Neuronal stem cell (in vitro differentiated cells): ENCODE measurements at regions not wholly inside any gene's neighbourhood (a gene's known extent, or its start where the extent isn't known, plus 50 kb on each side); places are given as distances from the start of the nearest gene placed in this dataset.

Experiments
- DNase-seq: peaks from one replicate; pipeline ENCODE4 v3.0.0-alpha.2; 2013; ENCODE audit warnings: low spot score
- H2AFZ ChIP-seq: one replicate; pipeline ENCODE4 v1.6.1; 2013; ENCODE audit warnings: mild to moderate bottlenecking, low read length, inconsistent platforms
- H2AK5ac ChIP-seq: 2 replicates; pipeline ENCODE4 v1.6.1; 2013; ENCODE audit warnings: low read depth, mild to moderate bottlenecking, inconsistent platforms, low read length, moderate library complexity, mixed read lengths
- H2BK120ac ChIP-seq: 2 replicates; pipeline ENCODE4 v1.6.1; 2013; ENCODE audit warnings: low read depth, mild to moderate bottlenecking, inconsistent platforms, low read length, moderate library complexity, mixed read lengths
- H2BK12ac ChIP-seq: one replicate; pipeline ENCODE4 v1.6.1; 2013; ENCODE audit warnings: low read length, inconsistent platforms
- H2BK15ac ChIP-seq: 2 replicates; pipeline ENCODE4 v1.6.1; 2013; ENCODE audit warnings: mild to moderate bottlenecking, low read length, inconsistent platforms, mixed read lengths
- H2BK5ac ChIP-seq: one replicate; pipeline ENCODE4 v1.6.1; 2013; ENCODE audit warnings: inconsistent platforms, mild to moderate bottlenecking, low read length, moderate library complexity
- H3K14ac ChIP-seq: one replicate; pipeline ENCODE4 v1.6.1; 2013; ENCODE audit warnings: low read length, inconsistent platforms
- H3K18ac ChIP-seq: 2 replicates; pipeline ENCODE4 v1.6.1; 2013; ENCODE audit warnings: low read length, inconsistent platforms
- H3K23ac ChIP-seq: 2 replicates; pipeline ENCODE4 v1.6.1; 2013; ENCODE audit warnings: low read depth, mild to moderate bottlenecking, mixed read lengths, low read length, inconsistent platforms; ENCODE audit not compliant: poor library complexity
- H3K27ac ChIP-seq: replicated peaks from 3 replicates; pipeline ENCODE4 v1.5.1; 2013; ENCODE audit warnings: low read length, inconsistent platforms
- H3K27me3 ChIP-seq, 3 experiments: 2 replicates each; pipeline ENCODE4 v1.6.1; 2013; ENCODE audit warnings: low read length in 3 of 3, mild to moderate bottlenecking in 2 of 3, inconsistent platforms in 1 of 3, low read depth in 1 of 3, mixed read lengths in 1 of 3, moderate library complexity in 1 of 3; ENCODE audit not compliant: control insufficient read depth in 3 of 3, insufficient read depth in 3 of 3
- H3K36me3 ChIP-seq, 2 donors: replicated peaks in 1 of 2; 2 replicates each; pipeline ENCODE4 v1.6.1; 2013; ENCODE audit warnings: low read length in 2 of 2; ENCODE audit not compliant: control insufficient read depth in 2 of 2, insufficient read depth in 2 of 2
- H3K4ac ChIP-seq: 2 replicates; pipeline ENCODE4 v1.6.1; 2013; ENCODE audit warnings: inconsistent platforms, mild to moderate bottlenecking, low read length, moderate library complexity
- H3K4me1 ChIP-seq, 2 donors: 1 replicate in 1 of 2; 2 replicates in 1 of 2; pipeline ENCODE4 v1.6.1; 2013; ENCODE audit warnings: low read length in 2 of 2, low read depth in 1 of 2; ENCODE audit not compliant: control insufficient read depth in 2 of 2, insufficient read depth in 1 of 2
- H3K4me2 ChIP-seq: one replicate; pipeline ENCODE4 v1.6.1; 2013; ENCODE audit warnings: mild to moderate bottlenecking, low read length, inconsistent platforms; ENCODE audit not compliant: insufficient read depth, poor library complexity, severe bottlenecking
- H3K4me3 ChIP-seq, 2 donors: 2 replicates each; pipeline ENCODE4 v1.5.1; 2013; ENCODE audit warnings: low read length in 2 of 2, mild to moderate bottlenecking in 2 of 2, inconsistent platforms in 1 of 2, moderate library complexity in 1 of 2
- H3K79me1 ChIP-seq: one replicate; pipeline ENCODE4 v1.6.1; 2013; ENCODE audit warnings: low read depth, mild to moderate bottlenecking, inconsistent platforms, low read length, moderate library complexity
- H3K9ac ChIP-seq: one replicate; pipeline ENCODE4 v1.6.1; 2013; ENCODE audit warnings: mild to moderate bottlenecking, low read depth, low read length, inconsistent platforms; ENCODE audit not compliant: poor library complexity
- H3K9me3 ChIP-seq, 2 donors: replicated peaks in 1 of 2; 2 replicates each; pipeline versions ENCODE3 to v1.6.1; 2013; ENCODE audit warnings: low read length in 2 of 2, mild to moderate bottlenecking in 2 of 2, inconsistent platforms in 1 of 2, low read depth in 1 of 2, mixed read lengths in 1 of 2, moderate library complexity in 1 of 2; ENCODE audit not compliant: control insufficient read depth in 2 of 2, insufficient read depth in 1 of 2
- H4K8ac ChIP-seq: one replicate; pipeline ENCODE4 v1.6.1; 2013; ENCODE audit warnings: low read depth, mild to moderate bottlenecking, inconsistent platforms, low read length, moderate library complexity
- H4K91ac ChIP-seq: one replicate; pipeline ENCODE4 v1.6.1; 2013; ENCODE audit warnings: low read length, low read depth, mild to moderate bottlenecking, inconsistent platforms; ENCODE audit not compliant: poor library complexity
- WGBS, 2 donors: extraction: QIAGEN DNeasy Blood & Tissue Kit; methylation state at CpG; one replicate each; pipeline ENCODE4 v1.1.7; 2013; ENCODE audit warnings: missing lambda C conversion rate in 2 of 2, mixed read lengths in 1 of 2; ENCODE audit not compliant: insufficient read length in 2 of 2, insufficient replicate concordance in 1 of 2; ENCODE audit errors: extremely low coverage in 2 of 2; 5-methylcytosine and 5-hydroxymethylcytosine counted together

DNA sequence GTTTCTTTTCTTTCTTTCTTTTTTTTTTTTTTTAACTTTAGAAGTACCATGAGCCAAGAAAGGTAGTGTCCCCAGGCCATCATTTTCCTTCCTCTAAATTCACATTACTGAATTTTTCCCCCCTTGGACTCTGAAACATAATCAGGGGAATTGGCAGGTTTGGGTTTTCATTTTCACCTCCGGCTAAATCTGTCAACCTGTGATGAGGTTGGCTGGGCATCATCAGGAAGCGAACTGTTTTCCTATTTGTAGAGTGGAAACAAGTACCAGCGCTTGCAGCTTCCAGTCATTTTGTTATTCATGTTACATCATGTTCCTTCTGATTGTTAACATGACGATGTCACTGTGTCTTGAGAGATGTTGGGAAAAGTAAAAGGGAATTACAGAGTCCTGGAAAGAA is 641.9 kb upstream of the RBFOX1 start:
- no peak overlapping the region for H2BK120ac ChIP-seq
- no peaks in the 10 kb centered on the region for H3K79me1 ChIP-seq
- H3K36me3 ChIP-seq, result no peaks in the 10 kb centered on the region
- no peak overlapping the region for H4K8ac ChIP-seq
- no peak overlapping the region for H3K18ac ChIP-seq
- no peak overlapping the region for H2AFZ ChIP-seq
- no peaks in the 10 kb centered on the region for H3K4me1 ChIP-seq
- H3K27me3 ChIP-seq, result no peaks in the 10 kb centered on the region
- no peak overlapping the region for H3K4ac ChIP-seq
- H2BK12ac ChIP-seq, result no peak overlapping the region
- no peak overlapping the region for H3K14ac ChIP-seq
- H3K27ac ChIP-seq, result no peak overlapping the region
- no peak overlapping the region for H2BK5ac ChIP-seq
- no CpG with 5 or more reads among the region's 4 CpGs for WGBS, 2 donors
- no peak for DNase-seq
- no peak overlapping the region for H3K4me3 ChIP-seq
- H4K91ac ChIP-seq, result no peak overlapping the region
- no peak overlapping the region for H2AK5ac ChIP-seq
- no peak overlapping the region for H3K9ac ChIP-seq
- H3K23ac ChIP-seq, result no peak overlapping the region
- H3K4me2 ChIP-seq, result no peak overlapping the region
- H3K9me3 ChIP-seq, result peaks cover 0 to 1% of the 10 kb centered on the region in 2 donors
- no peak overlapping the region for H2BK15ac ChIP-seq

DNA sequence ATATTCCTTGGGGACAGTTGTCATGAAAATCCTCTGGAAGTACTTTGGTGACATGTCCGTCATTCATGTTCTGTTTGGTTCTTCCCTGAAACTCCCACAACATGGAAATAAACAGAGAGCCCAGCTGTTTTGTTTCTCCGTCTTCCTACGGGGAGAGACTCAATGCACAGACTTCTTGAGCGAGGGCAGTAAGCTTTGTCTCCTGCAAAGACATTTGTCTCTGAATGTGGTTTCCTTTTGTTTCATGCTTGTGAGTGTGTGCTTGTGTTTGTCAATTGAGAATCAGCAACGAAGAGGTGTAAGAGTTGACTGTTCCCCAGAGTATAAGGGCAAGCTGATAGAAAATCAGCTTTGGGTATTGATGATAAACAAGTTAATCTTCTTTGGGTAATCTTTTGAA is 643.0 kb upstream of the RBFOX1 start:
- H2AK5ac ChIP-seq, result no peak overlapping the region
- H3K4me3 ChIP-seq, result no peak overlapping the region
- H2BK120ac ChIP-seq, result no peak overlapping the region
- H3K9me3 ChIP-seq, result peaks cover 0 to 1% of the 10 kb centered on the region in 2 donors
- no peak overlapping the region for H2BK12ac ChIP-seq
- no peak overlapping the region for H3K4ac ChIP-seq
- no peaks in the 10 kb centered on the region for H3K27me3 ChIP-seq
- no peak overlapping the region for H3K14ac ChIP-seq
- H4K91ac ChIP-seq, result no peak overlapping the region
- DNase-seq, result peak; percentile 4
- no peak overlapping the region for H2AFZ ChIP-seq
- no peak overlapping the region for H3K23ac ChIP-seq
- no peak overlapping the region for H2BK15ac ChIP-seq
- no CpG with 5 or more reads among the region's 5 CpGs for WGBS, 2 donors
- H4K8ac ChIP-seq, result no peak overlapping the region
- H3K79me1 ChIP-seq, result no peaks in the 10 kb centered on the region
- no peak overlapping the region for H3K4me2 ChIP-seq
- no peak overlapping the region for H3K9ac ChIP-seq
- no peak overlapping the region for H3K27ac ChIP-seq
- H3K36me3 ChIP-seq, result no peaks in the 10 kb centered on the region
- no peak overlapping the region for H2BK5ac ChIP-seq
- H3K18ac ChIP-seq, result no peak overlapping the region
- no peaks in the 10 kb centered on the region for H3K4me1 ChIP-seq

DNA sequence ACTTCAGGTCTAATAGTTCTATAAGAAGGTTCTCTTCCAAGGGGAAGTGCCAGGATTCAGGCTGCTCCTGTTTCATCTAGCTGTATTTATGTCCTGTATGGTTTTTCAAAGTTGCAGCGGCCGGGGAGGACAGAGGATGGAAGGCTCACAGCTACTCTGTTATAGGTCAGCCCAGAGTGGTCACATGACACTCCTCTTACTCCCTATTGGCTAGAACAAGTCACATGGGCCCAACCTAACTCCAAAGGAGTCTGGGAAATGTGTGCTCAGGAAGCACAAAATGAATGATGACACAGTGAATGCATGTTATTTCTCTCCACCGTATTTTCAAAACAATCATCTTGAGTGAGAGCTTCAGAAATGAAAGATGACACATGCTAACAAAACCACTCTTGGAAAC is 645.1 kb upstream of the RBFOX1 start:
- WGBS, 2 donors, result no CpG with 5 or more reads among the region's 3 CpGs

DNA sequence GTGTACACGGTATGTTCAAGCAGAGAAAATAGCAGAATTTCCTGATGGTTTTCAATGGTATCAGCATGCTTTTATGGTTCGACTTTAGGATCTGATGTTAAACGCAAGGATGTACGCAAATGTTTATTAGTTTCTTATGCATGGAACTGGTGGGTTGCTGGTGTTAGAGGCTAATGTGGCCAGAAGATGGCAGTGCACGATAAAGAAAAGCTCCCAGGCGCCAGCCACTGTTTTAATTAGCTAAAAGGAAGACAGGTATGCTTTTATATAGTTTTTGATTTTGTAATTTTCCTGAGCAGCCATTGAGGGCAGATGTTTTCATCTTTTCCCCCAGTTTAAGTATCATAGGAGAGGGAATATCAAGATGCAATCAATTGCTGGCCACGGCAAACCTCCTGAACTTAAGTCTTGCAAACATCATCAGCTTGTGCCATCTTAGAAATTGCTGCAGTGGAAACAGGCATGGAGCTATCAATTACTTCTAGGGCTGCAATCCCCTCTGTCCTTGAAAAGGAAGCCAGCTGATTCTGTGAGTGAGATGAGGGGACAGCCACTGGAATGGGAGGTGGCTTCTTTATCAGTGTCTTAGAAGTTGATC is 648.5 kb upstream of the RBFOX1 start:
- no peaks in the 10 kb centered on the region for H3K36me3 ChIP-seq
- no peak overlapping the region for H3K14ac ChIP-seq
- no peak overlapping the region for H3K18ac ChIP-seq
- H3K4me3 ChIP-seq, result no peak overlapping the region
- no peak overlapping the region for H2AK5ac ChIP-seq
- H3K79me1 ChIP-seq, result no peaks in the 10 kb centered on the region
- WGBS, 2 donors, result no CpG with 5 or more reads among the region's 7 CpGs
- H2AFZ ChIP-seq, result no peak overlapping the region
- no peak overlapping the region for H2BK12ac ChIP-seq
- DNase-seq, result peak; percentile 35
- peaks cover 0 to 2% of the 10 kb centered on the region in 2 donors for H3K4me1 ChIP-seq
- H3K9me3 ChIP-seq, result peaks cover 0 to 3% of the 10 kb centered on the region in 2 donors
- H3K23ac ChIP-seq, result no peak overlapping the region
- H2BK5ac ChIP-seq, result no peak overlapping the region
- no peak overlapping the region for H4K91ac ChIP-seq
- no peak overlapping the region for H4K8ac ChIP-seq
- no peak overlapping the region for H3K4ac ChIP-seq
- H2BK15ac ChIP-seq, result no peak overlapping the region
- no peak overlapping the region for H3K9ac ChIP-seq
- H3K27ac ChIP-seq, result no peak overlapping the region
- H3K4me2 ChIP-seq, result no peak overlapping the region
- H2BK120ac ChIP-seq, result no peak overlapping the region
- H3K27me3 ChIP-seq, result no peaks in the 10 kb centered on the region

More for the DNA sequence above, 645.1 kb upstream of the RBFOX1 start:
- Histone ChIP-seq H3K14ac (no peak overlapping the region), H3K9me3 (peaks cover 0 to 1% of the 10 kb centered on the region in 2 donors), H2BK15ac (no peak overlapping the region), H3K9ac (no peak overlapping the region), H4K91ac (no peak overlapping the region), H3K4me3 (no peak overlapping the region), H2AK5ac (no peak overlapping the region), H3K27ac (no peak overlapping the region), H4K8ac (no peak overlapping the region), H3K4me1 (no peaks in the 10 kb centered on the region), H2BK12ac (no peak overlapping the region), H3K23ac (no peak overlapping the region), H3K4ac (no peak overlapping the region), H3K27me3 (no peaks in the 10 kb centered on the region), H2BK5ac (no peak overlapping the region), H3K36me3 (no peaks in the 10 kb centered on the region), H2AFZ (no peak overlapping the region), H3K4me2 (no peak overlapping the region), H3K18ac (no peak overlapping the region), H2BK120ac (no peak overlapping the region), H3K79me1 (no peaks in the 10 kb centered on the region)
- no peak for DNase-seq
